PFSK-1 (cell line): ENCODE measurements at regions not wholly inside any gene's neighbourhood (a gene's known extent, or its start where the extent isn't known, plus 50 kb on each side); places are given as distances from the start of the nearest gene placed in this dataset.

Experiments
- FOXP2 ChIP-seq: optimal IDR thresholded peaks from 2 replicates; pipeline ENCODE3; 2011; ENCODE audit warnings: borderline replicate concordance, control low read depth, inconsistent platforms; ENCODE audit not compliant: insufficient read depth; ENCODE audit errors: extremely low read length, extremely low read depth
- POLR2AphosphoS5 ChIP-seq: IDR thresholded peaks from 2 replicates; pipeline ENCODE4 v1.6.1; 2012; ENCODE audit warnings: low read depth, mild to moderate bottlenecking, control low read depth, low read length, moderate library complexity
- REST ChIP-seq, 2 experiments: IDR thresholded peaks; 2 replicates each; pipeline versions ENCODE4 v1.6.1 to v1.8.0; 2011 to 2012; ENCODE audit warnings: low read depth in 2 of 2, low read length in 2 of 2, control low read depth in 1 of 2, inconsistent platforms in 1 of 2, mild to moderate bottlenecking in 1 of 2, moderate library complexity in 1 of 2; ENCODE audit not compliant: insufficient read depth in 1 of 2
- SIN3A ChIP-seq: IDR thresholded peaks from 2 replicates; pipeline ENCODE4 v1.6.1; 2012; ENCODE audit warnings: mild to moderate bottlenecking, low read length, moderate library complexity, borderline replicate concordance; ENCODE audit not compliant: insufficient read depth
- TAF1 ChIP-seq: IDR thresholded peaks from 2 replicates; pipeline ENCODE4 v1.6.1; 2012; ENCODE audit warnings: low read length, control low read depth, borderline replicate concordance; ENCODE audit not compliant: insufficient read depth

GRCh38 chr10:120221873-120222485 is 235.0 kb upstream of the PLPP4 start:
- no peak for TF ChIP-seq POLR2AphosphoS5
- TF ChIP-seq TAF1: no peak
- no peak for TF ChIP-seq SIN3A
- no peak for TF ChIP-seq FOXP2
- no peak for TF ChIP-seq REST (IDR thresholded peaks at IDR 0.05; ENCODE audit: insufficient read depth in 1 of 2, low read depth in 2 of 2, low read length in 2 of 2)

- no peak for TF ChIP-seq SIN3A
- no peak for TF ChIP-seq FOXP2
- no peak for TF ChIP-seq POLR2AphosphoS5
- no peak for TF ChIP-seq REST (IDR thresholded peaks at IDR 0.05; ENCODE audit: insufficient read depth in 1 of 2, low read depth in 2 of 2, low read length in 2 of 2)
- no peak for TF ChIP-seq TAF1
Observed at GRCh38 chr10:120229641-120230040, 227.4 kb upstream of the PLPP4 start.

DNA sequence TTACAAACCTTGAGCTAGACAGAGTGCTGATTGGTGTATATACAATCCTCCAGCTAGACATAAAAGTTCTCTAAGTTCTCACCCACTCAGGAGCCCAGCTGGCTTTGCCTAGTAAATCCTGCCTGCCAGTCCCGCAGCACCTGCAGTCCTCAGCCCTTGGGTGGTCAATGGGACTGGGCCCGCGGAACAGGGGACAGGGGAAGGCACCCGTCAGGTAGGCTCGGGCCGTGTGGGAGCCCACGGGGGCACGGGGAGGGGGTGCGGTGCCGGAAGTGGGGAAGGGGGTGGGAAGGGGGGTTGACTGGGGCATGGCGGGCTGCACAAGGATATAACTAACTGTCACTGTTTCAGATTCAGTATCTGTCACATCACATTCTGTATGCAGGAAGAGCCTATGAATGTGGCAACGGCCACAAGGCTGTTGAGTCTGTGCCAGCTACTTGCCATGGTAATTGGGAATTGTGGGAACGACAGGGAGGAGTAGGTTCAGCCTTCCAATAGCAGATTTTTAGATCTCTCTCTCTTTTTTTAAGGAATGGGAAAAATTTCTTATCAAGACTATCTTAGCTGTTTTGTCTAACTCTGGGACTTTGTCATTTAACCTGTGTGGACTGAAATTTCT is 205.1 kb upstream of the PLPP4 start:
- TF ChIP-seq FOXP2: no peak
- TF ChIP-seq TAF1: no peak
- TF ChIP-seq SIN3A: no peak
- TF ChIP-seq POLR2AphosphoS5: no peak
- TF ChIP-seq REST (IDR thresholded peaks at IDR 0.05; ENCODE audit: insufficient read depth in 1 of 2, low read depth in 2 of 2, low read length in 2 of 2): no peak

DNA sequence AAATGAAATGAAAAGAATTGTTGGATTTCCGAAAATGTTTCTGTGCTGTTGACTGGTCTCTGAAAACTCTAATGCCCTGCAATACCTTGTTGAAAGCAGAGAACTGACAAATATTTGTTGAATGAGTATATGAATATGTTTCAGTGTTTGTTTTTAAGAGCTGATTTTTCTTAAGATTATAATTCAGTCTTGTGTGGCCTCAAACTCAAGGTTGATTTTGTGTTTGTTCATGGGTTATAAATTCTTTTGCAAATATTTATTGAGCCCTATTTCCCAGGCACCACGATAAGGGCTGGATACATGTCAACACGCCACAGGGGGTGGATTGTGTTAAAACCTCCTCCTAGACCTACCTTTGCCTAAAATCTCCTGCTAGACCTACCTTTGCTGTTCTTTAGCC is 203.9 kb upstream of the PLPP4 start:
- TF ChIP-seq FOXP2 (no peak), SIN3A (no peak), REST (IDR thresholded peaks at IDR 0.05; ENCODE audit: insufficient read depth in 1 of 2, low read depth in 2 of 2, low read length in 2 of 2) (no peak), POLR2AphosphoS5 (no peak), TAF1 (no peak)
